RWPE1 (cell line): ENCODE measurements at regions not wholly inside any gene's neighbourhood (a gene's known extent, or its start where the extent isn't known, plus 50 kb on each side); places are given as distances from the start of the nearest gene placed in this dataset.

Experiments
- CTCF ChIA-PET: fragments of 350-600 bp; sonication (Branson Sonifier 250); formaldehyde crosslinking; extraction: SDS; loops from one replicate; lab custom pipeline; 2021; lab: Yijun Ruan, JAX
- POLR2A ChIA-PET: fragments of 400-600 bp; formaldehyde crosslinking; extraction: SDS; loops from one replicate; lab custom pipeline; 2020; ENCODE audit warnings: antibody characterized with exemption; ENCODE audit not compliant: low non-redundant PET; lab: Yijun Ruan, JAX
- DNase-seq: peaks from one replicate; pipeline ENCODE4 v3.0.0; 2012; ENCODE audit warnings: low spot score
- H3K27ac ChIP-seq: fragments of 450-650 bp; 2 replicates; pipeline ENCODE4 v1.5.1; 2017
- CTCF ChIP-seq: fragments of 450-650 bp; conservative IDR thresholded peaks from 2 replicates; pipeline ENCODE4 v1.5.1; 2017; ENCODE audit warnings: low read depth, mild to moderate bottlenecking

GRCh38 chr2:204428675-204429074, 116.6 kb upstream of the PARD3B start:
- no peak overlapping the region for H3K27ac ChIP-seq
- no peak for DNase-seq
- CTCF ChIA-PET = interaction anchor here (0.5 kb wide), 1 partner anchor 955 kb away, joined by 4 read pairs; no protein-coding TSS in a partner anchor
- POLR2A ChIA-PET = no interaction called here
- no peak for TF ChIP-seq CTCF

GRCh38 chr2:204431529-204431928, 113.7 kb upstream of the PARD3B start:
- POLR2A ChIA-PET = no interaction called here

GRCh38 chr2:204432196-204432595, 113.1 kb upstream of the PARD3B start:
- POLR2A ChIA-PET = no interaction called here
- TF ChIP-seq CTCF = no peak
- CTCF ChIA-PET = no interaction called here
- no peak for DNase-seq
- no peak overlapping the region for H3K27ac ChIP-seq

More at GRCh38 chr2:204431529-204431928, 113.7 kb upstream of the PARD3B start:
- no peak for DNase-seq
- TF ChIP-seq CTCF = no peak
- CTCF ChIA-PET = interaction anchor here (0.6 to 0.7 kb wide), 2 partner anchors 40 to 124 kb away, joined by 3 to 7 read pairs; no protein-coding TSS in a partner anchor
- no peak overlapping the region for H3K27ac ChIP-seq

- no peak for TF ChIP-seq CTCF
- H3K27ac ChIP-seq = no peak overlapping the region
- POLR2A ChIA-PET = no interaction called here
- no peak for DNase-seq
- CTCF ChIA-PET = no interaction called here
Observed at GRCh38 chr2:204434660-204435462, 110.4 kb upstream of the PARD3B start.

GRCh38 chr2:204436230-204436629, 109.0 kb upstream of the PARD3B start:
- DNase-seq = no peak
- CTCF ChIA-PET = interaction anchor here (0.5 kb wide), 1 partner anchor 537 kb away, joined by 6 read pairs; no protein-coding TSS in a partner anchor
- POLR2A ChIA-PET = no interaction called here
- no peak for TF ChIP-seq CTCF
- no peak overlapping the region for H3K27ac ChIP-seq

GRCh38 chr2:204437408-204437807, 107.9 kb upstream of the PARD3B start:
- CTCF ChIA-PET = no interaction called here
- TF ChIP-seq CTCF = no peak
- DNase-seq = no peak
- H3K27ac ChIP-seq = no peak overlapping the region
- POLR2A ChIA-PET = no interaction called here
